GM12874 (cell line): ENCODE measurements at regions not wholly inside any gene's neighbourhood (a gene's known extent, or its start where the extent isn't known, plus 50 kb on each side); places are given as distances from the start of the nearest gene placed in this dataset.

Source experiments
- CTCF ChIP-seq: IDR thresholded peaks from 2 replicates; pipeline ENCODE4 v1.5.1; 2011; ENCODE audit warnings: low read depth, mild to moderate bottlenecking, control low read depth, low read length, moderate library complexity; ENCODE audit not compliant: insufficient read depth

- no peak for TF ChIP-seq CTCF
Observed at GRCh38 chr1:213387380-213388015, 336.5 kb downstream of the RPS6KC1 start.

GRCh38 chr1:213388199-213388598 lies 337.2 kb downstream of the RPS6KC1 start:
- no peak for TF ChIP-seq CTCF

GRCh38 chr1:213389061-213389581 lies 338.1 kb downstream of the RPS6KC1 start:
- TF ChIP-seq CTCF: no peak

GRCh38 chr1:213391445-213391844 lies 340.4 kb downstream of the RPS6KC1 start:
- no peak for TF ChIP-seq CTCF

GRCh38 chr1:213393860-213394259 lies 342.8 kb downstream of the RPS6KC1 start:
- no peak for TF ChIP-seq CTCF

- TF ChIP-seq CTCF: no peak
Observed at GRCh38 chr1:213394837-213395236, 343.8 kb downstream of the RPS6KC1 start.

- no peak for TF ChIP-seq CTCF
Observed at GRCh38 chr1:213397638-213398037, 346.6 kb downstream of the RPS6KC1 start.
